Neural crest cell (in vitro differentiated cells): ENCODE measurements at regions not wholly inside any gene's neighbourhood (a gene's known extent, or its start where the extent isn't known, plus 50 kb on each side); places are given as distances from the start of the nearest gene placed in this dataset.

Experiments used
- DNase-seq: peaks from one replicate; pipeline ENCODE4 v3.0.0; 2021; ENCODE audit warnings: low read depth, mixed read lengths, low spot score
- H3K27ac Mint-ChIP-seq: one replicate; pipeline ENCODE4 v1.8.0; 2021; ENCODE audit warnings: mild to moderate bottlenecking, mixed read lengths; ENCODE audit not compliant: unreplicated experiment
- H3K27me3 Mint-ChIP-seq: 2 replicates; pipeline ENCODE4 v1.8.0; 2021; ENCODE audit warnings: low read depth, mild to moderate bottlenecking, mixed read lengths
- H3K36me3 Mint-ChIP-seq: 2 replicates; pipeline ENCODE4 v1.8.0; 2021; ENCODE audit warnings: low read depth, mild to moderate bottlenecking, mixed read lengths
- H3K4me1 Mint-ChIP-seq: 2 replicates; pipeline ENCODE4 v1.8.0; 2021; ENCODE audit warnings: mixed read lengths
- H3K4me3 Mint-ChIP-seq: one replicate; pipeline ENCODE4 v1.8.0; 2021; ENCODE audit warnings: mild to moderate bottlenecking, mixed read lengths
- H3K9me3 Mint-ChIP-seq: 2 replicates; pipeline ENCODE4 v1.8.0; 2021; ENCODE audit warnings: mixed read lengths
- CTCF ChIP-seq: fragments of 200-600 bp; sonication (generic); conservative IDR thresholded peaks from 2 replicates; pipeline ENCODE4 v1.5.0; 2021; ENCODE audit warnings: antibody characterized with exemption, mild to moderate bottlenecking

- H3K27ac Mint-ChIP-seq = no peak overlapping the region
- no peaks in the 10 kb centered on the region for H3K27me3 Mint-ChIP-seq
- DNase-seq = no peak
- H3K4me3 Mint-ChIP-seq = no peak overlapping the region
- H3K36me3 Mint-ChIP-seq = no peaks in the 10 kb centered on the region
- no peak for TF ChIP-seq CTCF
- peaks cover 10% of the 10 kb centered on the region for H3K4me1 Mint-ChIP-seq
- H3K9me3 Mint-ChIP-seq = peaks cover 7% of the 10 kb centered on the region
Observed at GRCh38 chr13:85362980-85363379, 436.2 kb downstream of the SLITRK6 start.

GRCh38 chr13:85347251-85347650 lies 452.0 kb downstream of the SLITRK6 start:
- no peaks in the 10 kb centered on the region for H3K4me1 Mint-ChIP-seq
- no peak for DNase-seq
- H3K27me3 Mint-ChIP-seq = no peaks in the 10 kb centered on the region
- no peak overlapping the region for H3K27ac Mint-ChIP-seq
- peaks cover 3% of the 10 kb centered on the region for H3K36me3 Mint-ChIP-seq
- no peak for TF ChIP-seq CTCF
- H3K4me3 Mint-ChIP-seq = no peak overlapping the region
- H3K9me3 Mint-ChIP-seq = peaks cover 4% of the 10 kb centered on the region

GRCh38 chr13:85334187-85334586 lies 465.0 kb downstream of the SLITRK6 start:
- no peak for DNase-seq
- no peaks in the 10 kb centered on the region for H3K4me1 Mint-ChIP-seq
- no peaks in the 10 kb centered on the region for H3K9me3 Mint-ChIP-seq
- H3K27me3 Mint-ChIP-seq = no peaks in the 10 kb centered on the region
- peaks cover 4% of the 10 kb centered on the region for H3K36me3 Mint-ChIP-seq
- no peak overlapping the region for H3K4me3 Mint-ChIP-seq
- H3K27ac Mint-ChIP-seq = peak overlapping the region; percentile 69
- no peak for TF ChIP-seq CTCF

GRCh38 chr13:85333506-85334020 lies 465.7 kb downstream of the SLITRK6 start:
- Mint-ChIP-seq H3K4me3 (no peak overlapping the region), H3K4me1 (no peaks in the 10 kb centered on the region), H3K27ac (no peak overlapping the region), H3K9me3 (no peaks in the 10 kb centered on the region), H3K27me3 (no peaks in the 10 kb centered on the region), H3K36me3 (peaks cover 4% of the 10 kb centered on the region)
- no peak for DNase-seq
- no peak for TF ChIP-seq CTCF

- DNase-seq = no peak
- Mint-ChIP-seq H3K27me3 (no peaks in the 10 kb centered on the region), H3K36me3 (peaks cover 4% of the 10 kb centered on the region), H3K4me3 (no peak overlapping the region), H3K4me1 (no peaks in the 10 kb centered on the region), H3K9me3 (peaks cover under 1% of the 10 kb centered on the region), H3K27ac (no peak overlapping the region)
- TF ChIP-seq CTCF = no peak
Observed at GRCh38 chr13:85332615-85333014, 466.6 kb downstream of the SLITRK6 start.

GRCh38 chr13:85321734-85322133 lies 477.5 kb downstream of the SLITRK6 start:
- peaks cover 16% of the 10 kb centered on the region for H3K4me1 Mint-ChIP-seq
- no peaks in the 10 kb centered on the region for H3K9me3 Mint-ChIP-seq
- no peak for DNase-seq
- TF ChIP-seq CTCF = no peak
- H3K27me3 Mint-ChIP-seq = no peaks in the 10 kb centered on the region
- no peak overlapping the region for H3K27ac Mint-ChIP-seq
- no peaks in the 10 kb centered on the region for H3K36me3 Mint-ChIP-seq
- no peak overlapping the region for H3K4me3 Mint-ChIP-seq
